IMR-90 (cell line): ENCODE measurements at regions not wholly inside any gene's neighbourhood (a gene's known extent, or its start where the extent isn't known, plus 50 kb on each side); places are given as distances from the start of the nearest gene placed in this dataset.

ENCODE experiments used
- ATAC-seq: fragments of 200-7000 bp; cut with Tn5 transposase; 2 replicates; pipeline ENCODE4 v1.9.1; 2020; ENCODE audit warnings: low read depth, mild to moderate bottlenecking, moderate library complexity
- BruUV-seq: library from RNA; stranded (reverse); fragments of 400-500 nt; replicated peaks from 2 replicates; lab custom pipeline; 2021; lab: Mats Ljungman, UMichigan
- CTCF ChIA-PET: fragments of 300-600 bp; formaldehyde crosslinking; extraction: SDS; loops from one replicate; lab custom pipeline; 2021; ENCODE audit warnings: antibody characterized with exemption; lab: Yijun Ruan, JAX
- POLR2A ChIA-PET: fragments of 300-600 bp; sonication (Branson Sonifier 250); formaldehyde crosslinking; loops from one replicate; lab custom pipeline; 2022; ENCODE audit warnings: antibody characterized with exemption; ENCODE audit not compliant: unreplicated experiment; lab: Charles Lee
- DNase-seq: peaks from one replicate; pipeline ENCODE4 v3.0.0; 2013
- H2AFZ ChIP-seq: replicated peaks from 2 replicates; pipeline ENCODE3; 2013; ENCODE audit warnings: low read length, mild to moderate bottlenecking; ENCODE audit not compliant: poor library complexity
- H2AK5ac ChIP-seq: 2 replicates; pipeline ENCODE4 v1.6.1; 2013; ENCODE audit warnings: low read depth, low read length, inconsistent platforms
- H2AK9ac ChIP-seq: replicated peaks from 2 replicates; pipeline ENCODE3; 2013; ENCODE audit warnings: mild to moderate bottlenecking, low read depth, low read length, moderate library complexity; ENCODE audit not compliant: poor library complexity
- H2BK120ac ChIP-seq: 2 replicates; pipeline ENCODE4 v1.6.1; 2013; ENCODE audit warnings: low read depth, low read length, inconsistent platforms
- H2BK15ac ChIP-seq: 3 replicates; pipeline ENCODE4 v1.6.1; 2013; ENCODE audit warnings: low read depth, low read length, inconsistent platforms
- H2BK20ac ChIP-seq: 2 replicates; pipeline ENCODE4 v1.6.1; 2013; ENCODE audit warnings: low read depth, mild to moderate bottlenecking, inconsistent platforms, low read length, moderate library complexity
- H2BK5ac ChIP-seq: 2 replicates; pipeline ENCODE4 v1.6.1; 2013; ENCODE audit warnings: mild to moderate bottlenecking, low read depth, low read length, inconsistent platforms; ENCODE audit not compliant: poor library complexity, severe bottlenecking
- H3K14ac ChIP-seq: replicated peaks from 2 replicates; pipeline ENCODE4 v1.6.1; 2013; ENCODE audit warnings: low read depth, low read length, inconsistent platforms
- H3K18ac ChIP-seq: 2 replicates; pipeline ENCODE4 v1.6.1; 2013; ENCODE audit warnings: low read depth, low read length, control low read depth
- H3K23ac ChIP-seq: 2 replicates; pipeline ENCODE4 v1.6.1; 2013; ENCODE audit warnings: low read depth, low read length, inconsistent platforms
- H3K27ac ChIP-seq: 2 replicates; pipeline ENCODE4 v1.5.1; 2013; ENCODE audit warnings: mild to moderate bottlenecking, control low read depth, low read length; ENCODE audit not compliant: insufficient read depth
- H3K27me3 ChIP-seq: 2 replicates; pipeline ENCODE4 v1.6.1; 2013; ENCODE audit warnings: low read length; ENCODE audit not compliant: control insufficient read depth, insufficient read depth
- H3K36me3 ChIP-seq: 2 replicates; pipeline ENCODE4 v1.6.1; 2013; ENCODE audit warnings: low read length, mixed read lengths; ENCODE audit not compliant: control insufficient read depth, insufficient read depth
- H3K4ac ChIP-seq: 2 replicates; pipeline ENCODE4 v1.6.1; 2013; ENCODE audit warnings: low read depth, low read length, inconsistent platforms
- H3K4me1 ChIP-seq: 2 replicates; pipeline ENCODE4 v1.6.1; 2013; ENCODE audit warnings: low read length, mixed read lengths; ENCODE audit not compliant: control insufficient read depth, insufficient read depth
- H3K4me2 ChIP-seq: 2 replicates; pipeline ENCODE4 v1.6.1; 2013; ENCODE audit warnings: low read depth, mild to moderate bottlenecking, control low read depth, low read length, moderate library complexity
- H3K4me3 ChIP-seq: 2 replicates; pipeline ENCODE4 v1.5.1; 2013; ENCODE audit warnings: low read depth, mild to moderate bottlenecking, control low read depth, low read length, moderate library complexity; ENCODE audit not compliant: insufficient read depth
- H3K56ac ChIP-seq: 2 replicates; pipeline ENCODE4 v1.6.1; 2013; ENCODE audit warnings: low read length, inconsistent platforms; ENCODE audit not compliant: insufficient read depth; ENCODE audit errors: extremely low read depth
- H3K79me1 ChIP-seq, 2 experiments: 2 replicates each; pipeline ENCODE4 v1.6.1; 2013; ENCODE audit warnings: low read length in 2 of 2, inconsistent platforms in 1 of 2, low read depth in 1 of 2
- H3K9ac ChIP-seq: 2 replicates; pipeline ENCODE4 v1.6.1; 2013; ENCODE audit warnings: low read depth, low read length, control low read depth
- H3K9me1 ChIP-seq: 2 replicates; pipeline ENCODE4 v1.6.1; 2013; ENCODE audit warnings: low read length, inconsistent platforms; ENCODE audit not compliant: insufficient read depth
- H3K9me3 ChIP-seq: 2 replicates; pipeline ENCODE4 v1.6.1; 2013; ENCODE audit warnings: low read length; ENCODE audit not compliant: control insufficient read depth, insufficient read depth
- H4K20me1 ChIP-seq: 2 replicates; pipeline ENCODE4 v1.6.1; 2013; ENCODE audit warnings: low read length, inconsistent platforms; ENCODE audit not compliant: insufficient read depth
- H4K5ac ChIP-seq: 2 replicates; pipeline ENCODE4 v1.6.1; 2013; ENCODE audit warnings: mild to moderate bottlenecking, low read depth, low read length, control low read depth
- H4K8ac ChIP-seq, 2 experiments: 2 replicates each; pipeline ENCODE4 v1.6.1; 2013; ENCODE audit warnings: low read depth in 2 of 2, low read length in 2 of 2, control low read depth in 1 of 2, inconsistent platforms in 1 of 2
- H4K91ac ChIP-seq: 2 replicates; pipeline ENCODE4 v1.6.1; 2013; ENCODE audit warnings: low read depth, low read length, inconsistent platforms; ENCODE audit not compliant: insufficient read depth
- BHLHE40 ChIP-seq: fragments of 150-350 bp; IDR thresholded peaks from 2 replicates; pipeline ENCODE4 v1.6.1; 2016; ENCODE audit warnings: mild to moderate bottlenecking, low read depth, low read length
- CEBPB ChIP-seq: IDR thresholded peaks from 2 replicates; pipeline ENCODE4 v1.6.1; 2012; ENCODE audit warnings: low read depth, low read length, improper control_type of control experiment
- CHD1 ChIP-seq: IDR thresholded peaks from 2 replicates; pipeline ENCODE4 v1.6.1; 2012; ENCODE audit warnings: low read depth, low read length, improper control_type of control experiment
- CTCF ChIP-seq: conservative IDR thresholded peaks from 2 replicates; pipeline ENCODE4 v1.5.1; 2012; ENCODE audit warnings: mild to moderate bottlenecking, low read depth, low read length, improper control_type of control experiment
- ELK1 ChIP-seq: fragments of 150-350 bp; IDR thresholded peaks from 2 replicates; pipeline ENCODE4 v1.6.1; 2016; ENCODE audit warnings: low read depth, mild to moderate bottlenecking, low read length, moderate library complexity, borderline replicate concordance
- FOS ChIP-seq: fragments of 150-350 bp; IDR thresholded peaks from 2 replicates; pipeline ENCODE4 v1.6.1; 2016; ENCODE audit warnings: low read depth, low read length
- MAFK ChIP-seq: IDR thresholded peaks from 2 replicates; pipeline ENCODE4 v1.6.1; 2012; ENCODE audit warnings: low read depth, low read length, improper control_type of control experiment
- MAZ ChIP-seq: IDR thresholded peaks from 2 replicates; pipeline ENCODE4 v1.6.1; 2012; ENCODE audit warnings: low read depth, mild to moderate bottlenecking, low read length, improper control_type of control experiment, moderate library complexity, borderline replicate concordance
- MXI1 ChIP-seq: IDR thresholded peaks from 2 replicates; pipeline ENCODE4 v1.6.1; 2012; ENCODE audit warnings: low read depth, mild to moderate bottlenecking, low read length, moderate library complexity, borderline replicate concordance
- NFE2L2 ChIP-seq: fragments of 150-350 bp; IDR thresholded peaks from 2 replicates; pipeline ENCODE4 v1.6.1; 2016; ENCODE audit warnings: low read depth, mild to moderate bottlenecking, low read length
- RAD21 ChIP-seq: IDR thresholded peaks from 2 replicates; pipeline ENCODE4 v1.6.1; 2012; ENCODE audit warnings: low read length, improper control_type of control experiment
- RCOR1 ChIP-seq: IDR thresholded peaks from 2 replicates; pipeline ENCODE4 v1.6.1; 2012; ENCODE audit warnings: mild to moderate bottlenecking, low read length, improper control_type of control experiment; ENCODE audit not compliant: insufficient replicate concordance
- RFX5 ChIP-seq: IDR thresholded peaks from 2 replicates; pipeline ENCODE4 v1.8.0; 2012; ENCODE audit warnings: low read depth, mild to moderate bottlenecking, low read length, moderate library complexity
- SMC3 ChIP-seq: fragments of 150-350 bp; IDR thresholded peaks from 2 replicates; pipeline ENCODE4 v1.6.1; 2016; ENCODE audit warnings: low read depth, mild to moderate bottlenecking, antibody characterized with exemption, low read length, moderate library complexity
- WGBS, 2 experiments: methylation state at CpG; one replicate each; pipeline versions ENCODE4 v1.1.5 to v1.1.7; 2013; ENCODE audit warnings: missing lambda C conversion rate in 2 of 2; ENCODE audit not compliant: insufficient read length in 1 of 2; ENCODE audit errors: extremely low coverage in 2 of 2; 5-methylcytosine and 5-hydroxymethylcytosine counted together
- dilution Hi-C: fragments of 300-500 bp; cut with HindIII; formaldehyde crosslinking; loops from one replicate; pipeline ENCODE4 v1.14.3; 2018; ENCODE audit warnings: low sequenced_read_pairs; ENCODE audit not compliant: unreplicated experiment
- in situ Hi-C: fragments of 300-500 bp; cut with MboI; formaldehyde crosslinking; loops from 3 replicates; pipeline ENCODE4 v1.14.3; 2019; ENCODE audit warnings: low sequenced_read_pairs, inconsistent platforms, mixed read lengths
- intact Hi-C: fragments of 100-400 bp; cut with micrococcal nuclease; formaldehyde crosslinking; loops from 2 replicates; pipeline ENCODE4 v1.10.0; 2022
- TF ChIP-seq, protein P1 (sequence below): fragments of 150-350 bp; IDR thresholded peaks from 2 replicates; pipeline ENCODE4 v1.6.1; 2017; ENCODE audit warnings: mild to moderate bottlenecking, antibody characterized with exemption, low read length, low read depth

DNA sequence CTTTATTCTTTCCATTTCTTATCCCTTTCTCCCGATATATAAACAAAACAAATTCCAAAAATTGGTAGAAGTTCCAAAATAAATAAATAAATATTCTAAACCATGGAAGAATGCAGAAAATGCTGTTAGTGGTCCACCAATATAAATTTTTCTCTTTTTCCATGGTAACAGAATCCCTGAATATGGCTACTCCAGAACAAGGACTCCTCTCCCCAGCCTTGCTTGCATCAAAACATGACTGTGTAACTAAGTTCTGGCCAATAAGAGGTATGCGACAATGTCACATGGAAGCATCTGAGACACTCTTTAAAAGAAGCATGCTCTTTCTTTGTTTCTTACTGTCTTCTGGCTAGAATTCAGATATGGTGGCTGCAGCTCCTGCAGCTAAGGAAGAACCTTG lies 325.1 kb upstream of the TANK start:
- no peaks in the 10 kb centered on the region for H3K79me1 ChIP-seq
- ATAC-seq, result no peak
- no TSS peak for BruUV-seq
- no peak overlapping the region for H2BK5ac ChIP-seq
- no peak overlapping the region for H3K23ac ChIP-seq
- H3K9me1 ChIP-seq, result peaks cover 2% of the 10 kb centered on the region; the same call in 1 of the 2 replicates
- H3K4ac ChIP-seq, result no peak overlapping the region
- H3K27ac ChIP-seq, result no peak overlapping the region
- H3K27me3 ChIP-seq, result no peaks in the 10 kb centered on the region
- H3K36me3 ChIP-seq, result no peaks in the 10 kb centered on the region
- 0 out of 3 replicates have a peak overlapping the region, but pooled peaks have one; percentile 4 for H2BK15ac ChIP-seq
- in situ Hi-C loops (no loop called here), dilution Hi-C loops (no loop called here), intact Hi-C loops (loop anchor here (5.0 kb wide), 4 partner anchors 168 to 563 kb away; partner anchors contain the start of gene RBMS1)
- H4K5ac ChIP-seq, result peak overlapping the region; percentile 35; the same call in 1 of the 2 replicates
- peak overlapping the region; percentile 35; the same call in 1 of the 2 replicates for H2BK120ac ChIP-seq
- H3K14ac ChIP-seq, result peak overlapping the region; percentile 26
- ChIA-PET POLR2A (no interaction called here), CTCF (no interaction called here)
- TF ChIP-seq RFX5 (no peak), CTCF (no peak), MXI1 (no peak), MAFK (no peak), SMC3 (no peak), ELK1 (no peak), BHLHE40 (no peak), CEBPB (no peak), RAD21 (no peak), FOS (no peak), MAZ (no peak), NFE2L2 (no peak), RCOR1 (no peak), CHD1 (no peak)
- TF ChIP-seq, protein P1, sequence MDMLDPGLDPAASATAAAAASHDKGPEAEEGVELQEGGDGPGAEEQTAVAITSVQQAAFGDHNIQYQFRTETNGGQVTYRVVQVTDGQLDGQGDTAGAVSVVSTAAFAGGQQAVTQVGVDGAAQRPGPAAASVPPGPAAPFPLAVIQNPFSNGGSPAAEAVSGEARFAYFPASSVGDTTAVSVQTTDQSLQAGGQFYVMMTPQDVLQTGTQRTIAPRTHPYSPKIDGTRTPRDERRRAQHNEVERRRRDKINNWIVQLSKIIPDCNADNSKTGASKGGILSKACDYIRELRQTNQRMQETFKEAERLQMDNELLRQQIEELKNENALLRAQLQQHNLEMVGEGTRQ, result no peak
- H4K91ac ChIP-seq, result no peak overlapping the region
- no peak overlapping the region for H3K9ac ChIP-seq
- H4K20me1 ChIP-seq, result no peaks in the 10 kb centered on the region
- H2AK9ac ChIP-seq, result no peak overlapping the region
- no peak overlapping the region for H2AK5ac ChIP-seq
- H3K4me2 ChIP-seq, result no peak overlapping the region
- no peak overlapping the region for H4K8ac ChIP-seq
- peaks cover 5% of the 10 kb centered on the region for H3K4me1 ChIP-seq
- peak overlapping the region; percentile 82; the same call in 1 of the 2 replicates for H3K18ac ChIP-seq
- H2AFZ ChIP-seq, result no peak overlapping the region
- WGBS, 2 experiments, result 100% methylated on average over 1 of the region's 2 CpGs; no CpG with 5 or more reads in 1 of the 2 experiments
- no peak overlapping the region for H3K4me3 ChIP-seq
- DNase-seq, result no peak
- peak overlapping the region; percentile 34 for H2BK20ac ChIP-seq
- no peaks in the 10 kb centered on the region for H3K9me3 ChIP-seq
- H3K56ac ChIP-seq, result no peak overlapping the region
